Osteocyte (in vitro differentiated cells): ENCODE measurements at regions not wholly inside any gene's neighbourhood (a gene's known extent, or its start where the extent isn't known, plus 50 kb on each side); places are given as distances from the start of the nearest gene placed in this dataset.

Experiments used
- DNase-seq: peaks from one replicate; pipeline ENCODE4 v3.0.0; 2021; ENCODE audit warnings: mixed read lengths; ENCODE audit not compliant: unreplicated experiment; ENCODE audit errors: extremely low spot score
- H3K27ac Mint-ChIP-seq: one replicate; pipeline ENCODE4 v1.8.0; 2021; ENCODE audit warnings: mild to moderate bottlenecking, mixed read lengths; ENCODE audit not compliant: unreplicated experiment
- H3K27me3 Mint-ChIP-seq: one replicate; pipeline ENCODE4 v1.8.0; 2021; ENCODE audit warnings: mixed read lengths; ENCODE audit not compliant: unreplicated experiment
- H3K36me3 Mint-ChIP-seq: one replicate; pipeline ENCODE4 v1.8.0; 2021; ENCODE audit warnings: mixed read lengths; ENCODE audit not compliant: unreplicated experiment
- H3K4me1 Mint-ChIP-seq: one replicate; pipeline ENCODE4 v1.8.0; 2021; ENCODE audit warnings: mixed read lengths; ENCODE audit not compliant: unreplicated experiment
- H3K4me3 Mint-ChIP-seq: one replicate; pipeline ENCODE4 v1.8.0; 2021; ENCODE audit warnings: mild to moderate bottlenecking, moderate library complexity, mixed read lengths; ENCODE audit not compliant: unreplicated experiment
- H3K9me3 Mint-ChIP-seq: one replicate; pipeline ENCODE4 v1.8.0; 2021; ENCODE audit warnings: mixed read lengths; ENCODE audit not compliant: unreplicated experiment
- TF ChIP-seq, protein P1 (sequence below): fragments of 200-600 bp; sonication (generic); IDR thresholded peaks from 2 replicates; pipeline ENCODE4 v1.5.0; 2021; ENCODE audit warnings: antibody characterized with exemption, mild to moderate bottlenecking, moderate library complexity

DNA sequence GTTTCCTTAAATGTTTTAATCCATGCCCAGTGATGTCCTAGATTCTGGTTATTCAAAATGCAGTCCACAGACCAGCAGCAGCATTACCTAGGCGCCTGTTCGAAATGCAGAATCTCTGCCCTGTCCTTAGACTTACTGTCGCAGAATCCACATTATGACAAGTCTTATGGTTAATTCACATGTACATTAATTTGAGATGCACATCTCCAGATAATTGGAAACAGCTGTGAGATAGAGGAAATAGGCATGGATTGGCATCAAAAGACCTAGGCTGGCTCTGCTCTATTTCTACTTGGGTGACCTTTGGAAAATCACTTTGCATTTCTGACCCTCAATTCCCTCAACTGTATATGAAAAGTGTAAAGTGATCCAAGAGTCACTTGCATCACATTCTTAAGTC lies 700.7 kb downstream of the DIAPH3 start:
- Mint-ChIP-seq H3K27me3 (no peaks in the 10 kb centered on the region), H3K4me3 (no peak overlapping the region), H3K9me3 (peaks cover 8% of the 10 kb centered on the region), H3K4me1 (peaks cover 16% of the 10 kb centered on the region), H3K36me3 (no peaks in the 10 kb centered on the region), H3K27ac (no peak overlapping the region)
- no peak for DNase-seq
- TF ChIP-seq, protein P1, sequence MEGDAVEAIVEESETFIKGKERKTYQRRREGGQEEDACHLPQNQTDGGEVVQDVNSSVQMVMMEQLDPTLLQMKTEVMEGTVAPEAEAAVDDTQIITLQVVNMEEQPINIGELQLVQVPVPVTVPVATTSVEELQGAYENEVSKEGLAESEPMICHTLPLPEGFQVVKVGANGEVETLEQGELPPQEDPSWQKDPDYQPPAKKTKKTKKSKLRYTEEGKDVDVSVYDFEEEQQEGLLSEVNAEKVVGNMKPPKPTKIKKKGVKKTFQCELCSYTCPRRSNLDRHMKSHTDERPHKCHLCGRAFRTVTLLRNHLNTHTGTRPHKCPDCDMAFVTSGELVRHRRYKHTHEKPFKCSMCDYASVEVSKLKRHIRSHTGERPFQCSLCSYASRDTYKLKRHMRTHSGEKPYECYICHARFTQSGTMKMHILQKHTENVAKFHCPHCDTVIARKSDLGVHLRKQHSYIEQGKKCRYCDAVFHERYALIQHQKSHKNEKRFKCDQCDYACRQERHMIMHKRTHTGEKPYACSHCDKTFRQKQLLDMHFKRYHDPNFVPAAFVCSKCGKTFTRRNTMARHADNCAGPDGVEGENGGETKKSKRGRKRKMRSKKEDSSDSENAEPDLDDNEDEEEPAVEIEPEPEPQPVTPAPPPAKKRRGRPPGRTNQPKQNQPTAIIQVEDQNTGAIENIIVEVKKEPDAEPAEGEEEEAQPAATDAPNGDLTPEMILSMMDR = no peak

DNA sequence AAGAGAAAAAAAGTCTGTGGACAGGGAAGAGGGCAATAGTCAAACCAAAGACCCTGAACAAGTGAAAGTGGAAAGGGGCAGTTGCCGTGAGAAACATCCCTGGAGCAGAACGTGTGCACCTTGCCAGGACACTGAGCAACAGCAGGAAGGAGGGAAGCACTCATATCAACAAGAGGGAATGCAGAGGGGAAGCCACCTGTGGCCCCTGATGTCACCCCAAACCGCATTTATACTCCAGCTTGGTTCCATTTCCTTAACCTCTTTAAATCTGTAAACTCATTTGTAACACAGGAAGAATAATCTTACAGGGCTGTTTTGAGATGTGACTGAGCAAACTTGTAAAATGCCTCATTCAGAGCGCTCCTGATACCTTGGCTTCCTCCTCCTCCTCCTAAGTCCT lies 698.8 kb downstream of the DIAPH3 start:
- Mint-ChIP-seq H3K27ac (no peak overlapping the region), H3K9me3 (peaks cover 17% of the 10 kb centered on the region), H3K36me3 (peaks cover 5% of the 10 kb centered on the region), H3K27me3 (peaks cover 3% of the 10 kb centered on the region), H3K4me3 (no peak overlapping the region), H3K4me1 (no peaks in the 10 kb centered on the region)
- no peak for DNase-seq
- TF ChIP-seq, protein P1 = no peak

DNA sequence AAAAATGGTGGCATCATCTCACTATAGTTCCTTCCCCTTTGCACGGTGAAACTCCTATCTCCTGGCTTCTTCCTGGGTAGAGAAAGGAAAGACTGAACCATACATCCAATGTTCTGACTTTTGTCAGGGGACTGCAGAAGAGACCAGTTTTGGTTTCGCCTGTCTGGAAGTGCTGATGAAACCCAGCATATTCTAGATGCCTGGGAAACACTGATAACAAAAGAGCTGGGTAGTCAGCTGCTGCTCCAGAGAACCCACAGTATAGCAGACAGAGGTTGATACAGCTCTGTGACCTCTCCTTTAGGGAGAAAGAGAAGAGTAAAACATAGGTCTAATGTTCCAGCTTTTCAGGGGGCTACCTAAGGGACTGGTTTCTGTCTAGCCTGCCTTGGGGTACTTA lies 695.3 kb downstream of the DIAPH3 start:
- TF ChIP-seq, protein P1 = no peak
- H3K36me3 Mint-ChIP-seq = peaks cover 5% of the 10 kb centered on the region
- H3K27ac Mint-ChIP-seq = no peak overlapping the region
- no peak overlapping the region for H3K4me3 Mint-ChIP-seq
- DNase-seq = no peak
- H3K27me3 Mint-ChIP-seq = peaks cover 3% of the 10 kb centered on the region
- H3K4me1 Mint-ChIP-seq = no peaks in the 10 kb centered on the region
- peaks cover 17% of the 10 kb centered on the region for H3K9me3 Mint-ChIP-seq

DNA sequence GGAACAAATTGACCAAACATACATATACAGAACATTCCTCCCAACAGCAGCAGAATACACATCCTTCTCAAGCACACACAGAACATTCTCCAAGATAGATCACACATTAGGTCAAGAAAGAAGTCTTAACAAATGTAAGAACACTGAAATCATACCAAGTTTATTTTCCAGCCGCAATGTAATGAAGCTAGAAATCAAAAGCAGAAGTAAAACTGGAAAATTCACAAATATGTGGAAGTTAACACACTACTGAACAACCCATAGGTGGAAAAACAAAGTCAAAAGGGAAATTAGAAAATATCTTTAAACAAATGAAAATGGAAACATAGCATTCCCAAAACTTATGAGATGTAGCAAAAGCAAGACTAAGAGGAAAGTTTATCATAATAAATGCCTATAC lies 692.6 kb downstream of the DIAPH3 start:
- no peak for DNase-seq
- Mint-ChIP-seq H3K27me3 (peaks cover 3% of the 10 kb centered on the region), H3K36me3 (peaks cover 5% of the 10 kb centered on the region), H3K4me3 (no peak overlapping the region), H3K27ac (no peak overlapping the region), H3K9me3 (peaks cover 17% of the 10 kb centered on the region), H3K4me1 (peaks cover 3% of the 10 kb centered on the region)
- TF ChIP-seq, protein P1 = no peak

DNA sequence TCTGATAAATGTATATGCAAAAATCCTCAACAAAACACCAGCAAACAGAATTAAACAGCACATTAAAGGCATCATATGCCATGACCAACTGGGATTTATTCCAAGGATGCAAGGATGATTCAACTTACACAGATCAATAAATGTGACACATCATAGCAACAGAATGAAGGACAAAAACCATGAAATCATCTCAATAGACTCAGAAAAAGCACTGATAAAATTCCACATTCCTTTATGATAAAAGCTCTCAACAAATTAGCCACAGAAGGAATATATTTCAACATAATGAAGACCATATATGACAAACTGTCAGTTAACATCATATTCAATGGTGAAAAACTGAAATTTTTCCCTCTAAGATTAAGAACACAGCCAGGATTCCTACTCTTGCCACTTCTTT lies 691.6 kb downstream of the DIAPH3 start:
- DNase-seq = no peak
- Mint-ChIP-seq H3K27me3 (peaks cover 3% of the 10 kb centered on the region), H3K36me3 (peaks cover 5% of the 10 kb centered on the region), H3K4me3 (no peak overlapping the region), H3K9me3 (peaks cover 17% of the 10 kb centered on the region), H3K4me1 (peaks cover 3% of the 10 kb centered on the region), H3K27ac (no peak overlapping the region)
- TF ChIP-seq, protein P1 = no peak
